Neuronal stem cell (in vitro differentiated cells): ENCODE measurements at regions not wholly inside any gene's neighbourhood (a gene's known extent, or its start where the extent isn't known, plus 50 kb on each side); places are given as distances from the start of the nearest gene placed in this dataset.

ENCODE experiments used
- DNase-seq: peaks from one replicate; pipeline ENCODE4 v3.0.0-alpha.2; 2013; ENCODE audit warnings: low spot score
- H2AFZ ChIP-seq: one replicate; pipeline ENCODE4 v1.6.1; 2013; ENCODE audit warnings: mild to moderate bottlenecking, low read length, inconsistent platforms
- H2AK5ac ChIP-seq: 2 replicates; pipeline ENCODE4 v1.6.1; 2013; ENCODE audit warnings: low read depth, mild to moderate bottlenecking, inconsistent platforms, low read length, moderate library complexity, mixed read lengths
- H2BK120ac ChIP-seq: 2 replicates; pipeline ENCODE4 v1.6.1; 2013; ENCODE audit warnings: low read depth, mild to moderate bottlenecking, inconsistent platforms, low read length, moderate library complexity, mixed read lengths
- H2BK12ac ChIP-seq: one replicate; pipeline ENCODE4 v1.6.1; 2013; ENCODE audit warnings: low read length, inconsistent platforms
- H2BK15ac ChIP-seq: 2 replicates; pipeline ENCODE4 v1.6.1; 2013; ENCODE audit warnings: mild to moderate bottlenecking, low read length, inconsistent platforms, mixed read lengths
- H2BK5ac ChIP-seq: one replicate; pipeline ENCODE4 v1.6.1; 2013; ENCODE audit warnings: inconsistent platforms, mild to moderate bottlenecking, low read length, moderate library complexity
- H3K14ac ChIP-seq: one replicate; pipeline ENCODE4 v1.6.1; 2013; ENCODE audit warnings: low read length, inconsistent platforms
- H3K18ac ChIP-seq: 2 replicates; pipeline ENCODE4 v1.6.1; 2013; ENCODE audit warnings: low read length, inconsistent platforms
- H3K23ac ChIP-seq: 2 replicates; pipeline ENCODE4 v1.6.1; 2013; ENCODE audit warnings: low read depth, mild to moderate bottlenecking, mixed read lengths, low read length, inconsistent platforms; ENCODE audit not compliant: poor library complexity
- H3K27ac ChIP-seq: replicated peaks from 3 replicates; pipeline ENCODE4 v1.5.1; 2013; ENCODE audit warnings: low read length, inconsistent platforms
- H3K27me3 ChIP-seq, 3 experiments: 2 replicates each; pipeline ENCODE4 v1.6.1; 2013; ENCODE audit warnings: low read length in 3 of 3, mild to moderate bottlenecking in 2 of 3, inconsistent platforms in 1 of 3, low read depth in 1 of 3, mixed read lengths in 1 of 3, moderate library complexity in 1 of 3; ENCODE audit not compliant: control insufficient read depth in 3 of 3, insufficient read depth in 3 of 3
- H3K36me3 ChIP-seq, 2 donors: replicated peaks in 1 of 2; 2 replicates each; pipeline ENCODE4 v1.6.1; 2013; ENCODE audit warnings: low read length in 2 of 2; ENCODE audit not compliant: control insufficient read depth in 2 of 2, insufficient read depth in 2 of 2
- H3K4ac ChIP-seq: 2 replicates; pipeline ENCODE4 v1.6.1; 2013; ENCODE audit warnings: inconsistent platforms, mild to moderate bottlenecking, low read length, moderate library complexity
- H3K4me1 ChIP-seq, 2 donors: 1 replicate in 1 of 2; 2 replicates in 1 of 2; pipeline ENCODE4 v1.6.1; 2013; ENCODE audit warnings: low read length in 2 of 2, low read depth in 1 of 2; ENCODE audit not compliant: control insufficient read depth in 2 of 2, insufficient read depth in 1 of 2
- H3K4me2 ChIP-seq: one replicate; pipeline ENCODE4 v1.6.1; 2013; ENCODE audit warnings: mild to moderate bottlenecking, low read length, inconsistent platforms; ENCODE audit not compliant: insufficient read depth, poor library complexity, severe bottlenecking
- H3K4me3 ChIP-seq, 2 donors: 2 replicates each; pipeline ENCODE4 v1.5.1; 2013; ENCODE audit warnings: low read length in 2 of 2, mild to moderate bottlenecking in 2 of 2, inconsistent platforms in 1 of 2, moderate library complexity in 1 of 2
- H3K79me1 ChIP-seq: one replicate; pipeline ENCODE4 v1.6.1; 2013; ENCODE audit warnings: low read depth, mild to moderate bottlenecking, inconsistent platforms, low read length, moderate library complexity
- H3K9ac ChIP-seq: one replicate; pipeline ENCODE4 v1.6.1; 2013; ENCODE audit warnings: mild to moderate bottlenecking, low read depth, low read length, inconsistent platforms; ENCODE audit not compliant: poor library complexity
- H3K9me3 ChIP-seq, 2 donors: replicated peaks in 1 of 2; 2 replicates each; pipeline versions ENCODE3 to v1.6.1; 2013; ENCODE audit warnings: low read length in 2 of 2, mild to moderate bottlenecking in 2 of 2, inconsistent platforms in 1 of 2, low read depth in 1 of 2, mixed read lengths in 1 of 2, moderate library complexity in 1 of 2; ENCODE audit not compliant: control insufficient read depth in 2 of 2, insufficient read depth in 1 of 2
- H4K8ac ChIP-seq: one replicate; pipeline ENCODE4 v1.6.1; 2013; ENCODE audit warnings: low read depth, mild to moderate bottlenecking, inconsistent platforms, low read length, moderate library complexity
- H4K91ac ChIP-seq: one replicate; pipeline ENCODE4 v1.6.1; 2013; ENCODE audit warnings: low read length, low read depth, mild to moderate bottlenecking, inconsistent platforms; ENCODE audit not compliant: poor library complexity
- WGBS, 2 donors: extraction: QIAGEN DNeasy Blood & Tissue Kit; methylation state at CpG; one replicate each; pipeline ENCODE4 v1.1.7; 2013; ENCODE audit warnings: missing lambda C conversion rate in 2 of 2, mixed read lengths in 1 of 2; ENCODE audit not compliant: insufficient read length in 2 of 2, insufficient replicate concordance in 1 of 2; ENCODE audit errors: extremely low coverage in 2 of 2; 5-methylcytosine and 5-hydroxymethylcytosine counted together

DNA sequence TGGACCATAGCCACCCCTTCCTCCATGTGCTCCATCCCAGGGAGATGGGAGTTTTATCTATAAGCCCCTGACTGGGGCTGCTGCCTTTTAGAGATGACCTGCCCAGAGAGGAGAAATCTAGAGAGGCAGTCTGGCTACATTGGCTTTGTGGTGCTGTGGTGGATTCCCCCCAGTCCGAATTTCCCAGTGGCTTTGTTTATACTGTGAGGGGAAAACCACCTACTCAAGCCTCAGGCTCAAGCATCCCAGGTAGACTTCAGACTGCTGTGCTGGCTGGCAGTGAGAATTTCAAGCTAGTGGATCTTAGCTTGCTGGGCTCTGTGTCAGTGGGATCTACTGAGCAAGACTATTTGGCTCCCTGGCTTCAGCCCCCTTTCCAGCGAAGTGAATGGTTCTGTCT, 1195.7 kb upstream of the PCDH20 start:
- Histone ChIP-seq H3K79me1 (no peaks in the 10 kb centered on the region), H2BK15ac (no peak overlapping the region), H3K4me3 (no peak overlapping the region), H2BK120ac (no peak overlapping the region), H3K4me2 (no peak overlapping the region), H2AK5ac (no peak overlapping the region), H3K23ac (no peak overlapping the region), H4K91ac (no peak overlapping the region), H3K14ac (no peak overlapping the region), H2BK5ac (no peak overlapping the region), H3K36me3 (no peaks in the 10 kb centered on the region), H3K18ac (no peak overlapping the region), H3K27ac (no peak overlapping the region), H3K9me3 (no peaks in the 10 kb centered on the region), H2AFZ (peak overlapping the region; percentile 24), H2BK12ac (no peak overlapping the region), H4K8ac (no peak overlapping the region), H3K4me1 (no peaks in the 10 kb centered on the region), H3K9ac (no peak overlapping the region), H3K27me3 (no peaks in the 10 kb centered on the region), H3K4ac (no peak overlapping the region)
- no peak for DNase-seq
- WGBS, 2 donors = no CpG with 5 or more reads among the region's 2 CpGs

- Histone ChIP-seq H4K8ac (no peak overlapping the region), H3K18ac (no peak overlapping the region), H3K36me3 (no peaks in the 10 kb centered on the region), H2BK15ac (no peak overlapping the region), H3K23ac (no peak overlapping the region), H3K4me2 (no peak overlapping the region), H4K91ac (no peak overlapping the region), H3K4me3 (no peak overlapping the region), H3K14ac (no peak overlapping the region), H3K9ac (no peak overlapping the region), H2AK5ac (no peak overlapping the region), H2BK5ac (no peak overlapping the region), H3K9me3 (no peaks in the 10 kb centered on the region), H3K4ac (no peak overlapping the region), H2AFZ (no peak overlapping the region), H3K27ac (no peak overlapping the region), H3K79me1 (no peaks in the 10 kb centered on the region), H3K4me1 (no peaks in the 10 kb centered on the region), H3K27me3 (no peaks in the 10 kb centered on the region), H2BK12ac (no peak overlapping the region), H2BK120ac (no peak overlapping the region)
- no CpG with 5 or more reads among the region's 5 CpGs for WGBS, 2 donors
- DNase-seq = no peak
Observed at GRCh38 chr13:62598708-62599107, 1183.1 kb upstream of the PCDH20 start.

GRCh38 chr13:62595976-62596375, 1180.3 kb upstream of the PCDH20 start:
- DNase-seq = no peak
- Histone ChIP-seq H3K9me3 (no peaks in the 10 kb centered on the region), H2BK12ac (no peak overlapping the region), H2BK120ac (no peak overlapping the region), H3K27me3 (no peaks in the 10 kb centered on the region), H3K4me3 (no peak overlapping the region), H3K14ac (no peak overlapping the region), H3K18ac (no peak overlapping the region), H3K4me1 (no peaks in the 10 kb centered on the region), H3K27ac (no peak overlapping the region), H3K4me2 (no peak overlapping the region), H3K9ac (no peak overlapping the region), H2BK15ac (no peak overlapping the region), H2AFZ (no peak overlapping the region), H4K8ac (no peak overlapping the region), H2BK5ac (no peak overlapping the region), H4K91ac (no peak overlapping the region), H3K23ac (no peak overlapping the region), H3K79me1 (no peaks in the 10 kb centered on the region), H3K36me3 (no peaks in the 10 kb centered on the region), H3K4ac (no peak overlapping the region), H2AK5ac (no peak overlapping the region)

DNA sequence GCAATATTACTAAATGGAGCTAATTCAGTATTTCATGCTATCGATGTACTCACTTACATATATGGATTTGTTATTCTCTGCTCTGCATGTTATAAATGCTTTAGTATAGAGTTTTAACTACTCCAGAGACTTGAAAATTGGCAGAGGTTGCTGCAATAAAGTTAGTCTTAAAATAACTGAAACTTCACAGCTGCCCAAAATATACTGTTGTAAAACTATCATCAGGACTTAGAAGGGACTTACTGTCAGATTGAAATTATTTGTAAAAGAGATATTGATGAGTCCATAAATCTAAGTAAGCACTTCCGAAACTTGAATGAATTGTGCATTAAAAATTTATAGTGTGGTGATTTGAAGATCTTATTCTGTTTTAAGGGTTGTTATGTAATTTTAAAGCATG, 1178.2 kb upstream of the PCDH20 start:
- no peak overlapping the region for H3K27ac ChIP-seq
- no peak overlapping the region for H4K8ac ChIP-seq
- no peaks in the 10 kb centered on the region for H3K4me1 ChIP-seq
- no peak overlapping the region for H3K14ac ChIP-seq
- H3K9ac ChIP-seq = no peak overlapping the region
- H3K23ac ChIP-seq = no peak overlapping the region
- H3K27me3 ChIP-seq = no peaks in the 10 kb centered on the region
- H2BK5ac ChIP-seq = no peak overlapping the region
- WGBS, 2 donors = no CpG with 5 or more reads among the region's 2 CpGs
- H4K91ac ChIP-seq = no peak overlapping the region
- H3K4me3 ChIP-seq = no peak overlapping the region
- no peak overlapping the region for H2BK15ac ChIP-seq
- no peak overlapping the region for H3K4me2 ChIP-seq
- H3K9me3 ChIP-seq = no peaks in the 10 kb centered on the region
- no peaks in the 10 kb centered on the region for H3K36me3 ChIP-seq
- H3K4ac ChIP-seq = no peak overlapping the region
- no peak overlapping the region for H2BK12ac ChIP-seq
- no peak overlapping the region for H2AK5ac ChIP-seq
- no peak overlapping the region for H2AFZ ChIP-seq
- no peak overlapping the region for H3K18ac ChIP-seq
- no peak overlapping the region for H2BK120ac ChIP-seq
- DNase-seq = no peak
- H3K79me1 ChIP-seq = no peaks in the 10 kb centered on the region
